ENCODE measurements at regions not wholly inside any gene's neighbourhood (a gene's known extent, or its start where the extent isn't known, plus 50 kb on each side); places are given as distances from the start of the nearest gene placed in this dataset.

DNA sequence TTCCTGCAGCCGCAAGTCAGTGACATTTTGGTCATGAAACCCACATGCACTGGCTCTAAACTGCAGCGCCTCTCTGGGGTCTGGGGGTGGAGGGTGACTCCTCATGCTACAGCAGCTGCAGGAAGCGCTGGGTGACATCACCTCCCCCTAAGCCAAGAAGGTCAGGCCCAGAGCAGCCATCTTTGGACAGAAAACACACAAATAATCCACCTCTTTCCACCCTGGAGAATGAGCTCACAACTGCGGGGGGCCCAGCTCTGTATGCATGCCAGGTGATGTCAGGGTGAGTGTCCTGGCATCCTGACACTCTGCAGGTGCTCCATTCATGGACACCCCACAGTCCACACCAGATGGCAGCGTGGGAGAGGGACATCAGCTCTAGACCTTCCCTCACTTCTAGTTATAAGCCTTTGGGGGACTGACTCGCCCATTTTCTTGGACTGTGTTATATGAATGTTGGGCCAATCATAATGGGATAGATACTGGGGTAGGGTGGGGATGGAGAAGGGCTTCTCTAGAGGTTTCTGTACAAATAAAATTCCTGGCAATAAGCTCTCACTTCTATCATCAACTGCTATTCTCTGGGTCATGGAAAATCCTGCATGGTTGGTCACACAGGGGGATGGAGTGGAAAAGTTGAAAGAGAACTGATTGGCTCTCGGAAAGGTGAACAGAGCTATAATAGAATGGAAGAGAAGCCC lies 70.7 kb upstream of the THBS1 start:
- no peak overlapping the region for H3K4me3 ChIP-seq (ENCODE audit: low read depth, low read length)
- TF ChIP-seq, protein P1, sequence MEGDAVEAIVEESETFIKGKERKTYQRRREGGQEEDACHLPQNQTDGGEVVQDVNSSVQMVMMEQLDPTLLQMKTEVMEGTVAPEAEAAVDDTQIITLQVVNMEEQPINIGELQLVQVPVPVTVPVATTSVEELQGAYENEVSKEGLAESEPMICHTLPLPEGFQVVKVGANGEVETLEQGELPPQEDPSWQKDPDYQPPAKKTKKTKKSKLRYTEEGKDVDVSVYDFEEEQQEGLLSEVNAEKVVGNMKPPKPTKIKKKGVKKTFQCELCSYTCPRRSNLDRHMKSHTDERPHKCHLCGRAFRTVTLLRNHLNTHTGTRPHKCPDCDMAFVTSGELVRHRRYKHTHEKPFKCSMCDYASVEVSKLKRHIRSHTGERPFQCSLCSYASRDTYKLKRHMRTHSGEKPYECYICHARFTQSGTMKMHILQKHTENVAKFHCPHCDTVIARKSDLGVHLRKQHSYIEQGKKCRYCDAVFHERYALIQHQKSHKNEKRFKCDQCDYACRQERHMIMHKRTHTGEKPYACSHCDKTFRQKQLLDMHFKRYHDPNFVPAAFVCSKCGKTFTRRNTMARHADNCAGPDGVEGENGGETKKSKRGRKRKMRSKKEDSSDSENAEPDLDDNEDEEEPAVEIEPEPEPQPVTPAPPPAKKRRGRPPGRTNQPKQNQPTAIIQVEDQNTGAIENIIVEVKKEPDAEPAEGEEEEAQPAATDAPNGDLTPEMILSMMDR (IDR thresholded peaks at IDR 0.05; ENCODE audit: low read depth, low read length), result no peak

DNA sequence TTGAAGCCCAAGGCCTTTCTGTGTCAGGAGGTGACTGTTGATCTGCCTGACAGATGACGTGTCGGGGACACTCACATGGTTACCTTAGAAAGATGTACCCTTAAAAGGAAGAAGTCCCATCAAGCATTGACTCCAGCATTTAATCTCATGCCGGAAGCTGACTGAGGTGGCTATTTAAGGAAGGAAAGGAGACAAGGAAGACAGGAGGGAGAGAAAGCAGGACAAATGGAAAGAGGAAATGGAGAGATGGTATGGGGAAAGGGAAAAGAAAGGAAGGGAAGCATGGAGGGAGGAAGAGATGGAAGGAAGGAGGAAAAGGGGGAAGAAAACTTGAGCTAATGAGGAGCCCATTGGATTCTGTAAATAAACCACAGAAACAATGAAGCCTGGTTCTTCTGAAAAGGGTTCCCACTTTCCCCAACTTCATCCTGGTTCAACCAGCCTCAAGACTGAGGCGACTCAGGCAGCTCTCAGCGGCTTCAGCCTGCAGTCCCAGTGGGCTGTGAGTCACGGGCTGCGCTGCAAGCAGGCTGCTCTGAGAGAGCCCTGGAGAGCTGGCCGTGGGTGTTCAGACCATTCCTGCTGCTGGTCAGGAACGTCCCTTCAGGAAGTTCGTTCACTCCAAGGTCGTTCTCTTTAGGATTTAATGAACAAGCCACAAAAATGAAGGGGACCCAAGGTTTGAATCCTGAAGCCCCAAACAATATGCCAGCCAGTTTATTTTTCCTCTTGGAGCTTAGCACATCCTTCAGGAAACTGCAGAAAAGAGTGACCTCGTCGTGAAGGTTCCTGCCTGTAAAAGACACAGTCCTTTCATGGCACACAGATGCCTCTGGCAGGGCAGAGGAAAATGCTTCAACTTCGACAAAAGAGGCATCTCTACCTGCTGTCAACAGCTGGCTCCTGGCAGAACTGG lies 69.6 kb upstream of the THBS1 start:
- peak overlapping the region; percentile 37 for H3K4me3 ChIP-seq (ENCODE audit: low read depth, low read length)
- TF ChIP-seq, protein P1 (IDR thresholded peaks at IDR 0.05; ENCODE audit: low read depth, low read length), result no peak

DNA sequence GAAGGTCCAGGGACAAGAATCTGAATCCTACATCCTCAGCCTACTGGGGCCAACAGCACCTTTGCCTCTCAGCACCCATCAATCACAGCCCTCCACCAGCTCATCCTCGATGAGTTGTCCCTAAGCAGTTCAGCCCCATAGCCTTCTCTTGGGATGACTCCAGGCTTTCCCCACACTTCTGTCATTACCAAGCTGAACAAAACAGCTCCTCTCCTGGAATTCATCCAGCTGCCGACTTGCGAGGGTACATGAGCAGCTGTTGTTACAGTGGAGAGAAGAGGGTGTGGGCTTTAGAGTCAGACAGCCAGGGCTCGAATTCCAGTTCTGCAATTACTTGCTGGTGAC lies 69.0 kb upstream of the THBS1 start:
- H3K4me3 ChIP-seq (ENCODE audit: low read depth, low read length), result peak overlapping the region; percentile 37; the same call in 1 of the 2 replicates

DNA sequence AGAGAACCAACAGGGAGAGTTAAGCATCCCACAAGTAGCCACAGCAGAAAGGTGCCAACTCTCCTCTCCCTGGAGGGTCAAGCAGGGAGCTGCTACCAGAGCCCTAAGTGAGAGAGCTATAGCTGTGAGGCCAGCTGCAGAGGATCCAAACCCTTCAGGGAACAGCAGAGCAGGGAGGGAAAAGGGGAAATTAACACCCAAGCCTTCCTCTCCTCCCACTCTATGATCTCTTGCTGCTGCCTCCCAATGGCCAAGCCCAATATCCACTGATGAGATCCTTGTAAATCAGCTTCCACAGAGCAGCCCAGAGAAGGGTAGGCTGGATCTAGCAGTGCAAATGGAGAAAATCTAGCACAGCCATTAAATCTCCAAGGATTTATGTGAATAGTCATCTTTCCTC lies 68.2 kb upstream of the THBS1 start:
- TF ChIP-seq, protein P1 (IDR thresholded peaks at IDR 0.05; ENCODE audit: low read depth, low read length), result no peak
- H3K4me3 ChIP-seq (ENCODE audit: low read depth, low read length), result no peak overlapping the region

More for the DNA sequence above, 69.0 kb upstream of the THBS1 start:
- TF ChIP-seq, protein P1 (IDR thresholded peaks at IDR 0.05; ENCODE audit: low read depth, low read length), result no peak

DNA sequence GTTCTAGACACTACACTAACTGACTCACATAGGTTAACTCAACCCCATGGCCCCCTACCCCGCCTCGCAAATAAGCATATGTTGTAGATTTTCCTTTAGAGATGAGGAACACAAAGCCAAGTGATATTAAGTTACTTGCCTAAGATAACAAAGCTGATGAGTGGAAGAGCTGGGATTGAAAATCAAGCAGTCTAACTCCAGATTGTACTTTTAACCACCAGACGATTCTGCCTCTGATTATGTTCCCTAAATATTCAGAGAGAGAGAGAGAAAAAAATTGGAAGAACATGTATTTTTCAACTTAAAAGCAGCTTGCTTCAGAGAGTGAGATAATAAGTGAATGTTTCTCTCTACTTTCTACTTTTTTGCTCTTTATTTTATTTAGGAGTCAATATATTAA lies 66.9 kb upstream of the THBS1 start:
- TF ChIP-seq, protein P1 (IDR thresholded peaks at IDR 0.05; ENCODE audit: low read depth, low read length), result no peak
- no peak overlapping the region for H3K4me3 ChIP-seq (ENCODE audit: low read depth, low read length)

DNA sequence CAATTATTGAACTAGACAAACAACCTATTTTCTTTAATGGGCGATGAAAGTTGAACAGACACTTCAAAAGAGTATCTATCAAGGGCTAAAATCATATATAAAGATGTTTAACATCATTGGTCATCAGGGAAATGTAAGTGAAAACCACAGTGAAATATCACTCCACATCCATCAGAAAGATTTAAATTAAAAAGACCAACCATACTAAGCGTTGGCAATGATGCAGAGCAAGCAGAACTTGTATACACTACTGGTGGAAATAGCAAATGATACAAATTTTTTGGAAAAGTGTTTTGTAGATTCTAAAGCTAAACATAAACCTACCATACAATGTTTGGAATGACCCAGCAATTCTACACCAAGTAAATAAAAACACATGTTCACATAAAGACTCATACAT lies 65.9 kb upstream of the THBS1 start:
- no peak overlapping the region for H3K4me3 ChIP-seq (ENCODE audit: low read depth, low read length)
- TF ChIP-seq, protein P1 (IDR thresholded peaks at IDR 0.05; ENCODE audit: low read depth, low read length), result no peak

DNA sequence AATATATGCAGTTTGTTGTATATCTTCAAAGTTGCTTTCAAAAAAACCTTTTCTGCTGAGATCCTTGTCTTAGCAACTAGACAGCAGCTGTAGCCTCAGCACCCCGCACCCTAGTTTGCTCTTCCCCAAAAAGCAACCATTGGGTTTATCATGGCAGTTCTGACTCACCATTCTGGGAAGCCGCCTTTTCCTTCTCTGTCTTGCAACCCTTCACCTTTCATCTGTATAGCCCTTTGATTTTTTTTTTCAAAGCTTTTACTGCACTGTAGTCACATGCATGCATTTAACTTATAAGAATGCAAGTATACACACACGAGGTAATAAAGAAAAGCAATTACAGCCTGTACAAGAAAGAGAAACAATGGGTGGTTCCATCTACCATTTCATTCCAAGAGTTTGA lies 65.1 kb upstream of the THBS1 start:
- TF ChIP-seq, protein P1 (IDR thresholded peaks at IDR 0.05; ENCODE audit: low read depth, low read length), result no peak
- no peak overlapping the region for H3K4me3 ChIP-seq (ENCODE audit: low read depth, low read length)

Data from WI38 (cell line).